Gastrocnemius medialis (tissue), 4 donors: ENCODE measurements at regions not wholly inside any gene's neighbourhood (a gene's known extent, or its start where the extent isn't known, plus 50 kb on each side); places are given as distances from the start of the nearest gene placed in this dataset.
"Not testable (repeated sequence)": the region's sequence is repeated elsewhere in the genome, so short reads cannot be mapped to it uniquely, and the experiment has no call there.

Source experiments
- ATAC-seq, 2 donors: fragments of 150-250 bp; one replicate each; pipeline ENCODE4 v1.9.1; 2016
- DNase-seq, 2 donors: peaks; one replicate each; pipeline ENCODE4 v3.0.0-alpha.2; 2019
- H3K27ac ChIP-seq, 4 donors: fragments of 200-600 bp; sonication (generic); 1 replicate in 1 of 4; 2 replicates in 3 of 4; pipeline ENCODE4 v1.5.1; 2016 to 2018; ENCODE audit warnings: mild to moderate bottlenecking in 2 of 4, moderate library complexity in 1 of 4
- H3K27me3 ChIP-seq, 3 donors: fragments of 200-600 bp; sonication (generic) in 2 of 3; 1 replicate in 1 of 3; 2 replicates in 2 of 3; pipeline versions ENCODE4 v1.5.1 to v1.6.0; 2016 to 2019; ENCODE audit warnings: mild to moderate bottlenecking in 1 of 3, moderate library complexity in 1 of 3
- H3K36me3 ChIP-seq, 2 donors: fragments of 200-600 bp; sonication (generic) in 1 of 2; one replicate each; pipeline ENCODE4 v1.5.1; 2017 to 2018
- H3K4me1 ChIP-seq, 2 donors: fragments of 200-600 bp; sonication (generic) in 1 of 2; one replicate each; pipeline ENCODE4 v1.5.1; 2016 to 2017; ENCODE audit warnings: mild to moderate bottlenecking in 2 of 2
- H3K4me3 ChIP-seq, 4 donors: fragments of 200-600 bp; sonication (generic) in 3 of 4; 1 replicate in 1 of 4; 2 replicates in 3 of 4; pipeline ENCODE4 v1.5.1; 2016 to 2019; ENCODE audit warnings: mild to moderate bottlenecking in 2 of 4
- H3K9me3 ChIP-seq, 3 donors: fragments of 200-600 bp; sonication (generic) in 2 of 3; 1 replicate in 1 of 3; 2 replicates in 2 of 3; pipeline ENCODE4 v1.5.1; 2016 to 2019
- POLR2A ChIP-seq, 2 donors: fragments of 450-650 bp; IDR thresholded peaks; one replicate each; pipeline ENCODE4 v1.6.1; 2017; ENCODE audit warnings: antibody characterized with exemption in 2 of 2, mild to moderate bottlenecking in 2 of 2, moderate library complexity in 2 of 2
- in situ Hi-C, 4 donors: fragments of 200-750 bp; cut with MboI; loops; one replicate each; pipeline versions ENCODE4 v1.15.0 to v1.8.0; 2017; ENCODE audit warnings: low sequenced_read_pairs in 4 of 4
- intact Hi-C: fragments of 100-400 bp; cut with DNase I; formaldehyde crosslinking; loops from one replicate; pipeline ENCODE4 v1.15.1; 2023; ENCODE audit warnings: low total_unique reads
- TF ChIP-seq, protein P1 (sequence below), 5 experiments: fragments of 450-650 bp in 3 of 5; fragments of 200-600 bp in 2 of 5; sonication (generic) in 2 of 5; IDR thresholded peaks in 4 of 5; conservative IDR thresholded peaks in 1 of 5; 1 replicate in 4 of 5; 2 replicates in 1 of 5; pipeline ENCODE4 v1.5.1; 2016 to 2019; ENCODE audit warnings: antibody characterized with exemption in 5 of 5, mild to moderate bottlenecking in 3 of 5, moderate library complexity in 3 of 5

DNA sequence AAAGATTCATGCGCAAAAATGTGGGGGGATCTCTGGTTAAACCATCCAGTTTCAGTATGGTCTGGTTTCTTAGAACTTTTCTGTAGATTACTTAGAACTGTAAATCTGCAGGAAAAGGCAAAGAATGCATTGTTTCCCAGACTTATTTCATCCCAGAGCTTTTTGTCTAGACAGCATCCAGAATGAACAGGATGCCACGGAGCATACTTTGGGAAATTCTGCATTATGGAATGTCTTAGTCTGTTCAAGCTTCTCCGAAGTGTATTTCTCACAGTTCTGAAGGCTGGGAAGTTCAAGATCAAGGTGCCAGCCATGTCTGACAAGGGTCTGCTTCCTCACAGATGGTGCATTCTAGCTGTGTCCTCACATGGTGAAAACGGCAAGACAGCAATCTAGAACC lies 136.3 kb downstream of the INHBA start:
- Histone ChIP-seq H3K9me3 (no peaks in the 10 kb centered on the region), H3K27ac (no peak overlapping the region), H3K4me1 (no peaks in the 10 kb centered on the region), H3K4me3 (no peak overlapping the region), H3K36me3 (no peaks in the 10 kb centered on the region), H3K27me3 (no peaks in the 10 kb centered on the region)
- ATAC-seq (no peak), DNase-seq (no peak)
- intact Hi-C loops (no loop called here), in situ Hi-C loops (no loop called here)
- TF ChIP-seq POLR2A (IDR thresholded peaks at IDR 0.05), result no peak
- TF ChIP-seq, protein P1, sequence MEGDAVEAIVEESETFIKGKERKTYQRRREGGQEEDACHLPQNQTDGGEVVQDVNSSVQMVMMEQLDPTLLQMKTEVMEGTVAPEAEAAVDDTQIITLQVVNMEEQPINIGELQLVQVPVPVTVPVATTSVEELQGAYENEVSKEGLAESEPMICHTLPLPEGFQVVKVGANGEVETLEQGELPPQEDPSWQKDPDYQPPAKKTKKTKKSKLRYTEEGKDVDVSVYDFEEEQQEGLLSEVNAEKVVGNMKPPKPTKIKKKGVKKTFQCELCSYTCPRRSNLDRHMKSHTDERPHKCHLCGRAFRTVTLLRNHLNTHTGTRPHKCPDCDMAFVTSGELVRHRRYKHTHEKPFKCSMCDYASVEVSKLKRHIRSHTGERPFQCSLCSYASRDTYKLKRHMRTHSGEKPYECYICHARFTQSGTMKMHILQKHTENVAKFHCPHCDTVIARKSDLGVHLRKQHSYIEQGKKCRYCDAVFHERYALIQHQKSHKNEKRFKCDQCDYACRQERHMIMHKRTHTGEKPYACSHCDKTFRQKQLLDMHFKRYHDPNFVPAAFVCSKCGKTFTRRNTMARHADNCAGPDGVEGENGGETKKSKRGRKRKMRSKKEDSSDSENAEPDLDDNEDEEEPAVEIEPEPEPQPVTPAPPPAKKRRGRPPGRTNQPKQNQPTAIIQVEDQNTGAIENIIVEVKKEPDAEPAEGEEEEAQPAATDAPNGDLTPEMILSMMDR (IDR thresholded peaks at IDR 0.05 in 4 of 5, conservative IDR thresholded peaks at IDR 0.05 in 1 of 5), result no peak

DNA sequence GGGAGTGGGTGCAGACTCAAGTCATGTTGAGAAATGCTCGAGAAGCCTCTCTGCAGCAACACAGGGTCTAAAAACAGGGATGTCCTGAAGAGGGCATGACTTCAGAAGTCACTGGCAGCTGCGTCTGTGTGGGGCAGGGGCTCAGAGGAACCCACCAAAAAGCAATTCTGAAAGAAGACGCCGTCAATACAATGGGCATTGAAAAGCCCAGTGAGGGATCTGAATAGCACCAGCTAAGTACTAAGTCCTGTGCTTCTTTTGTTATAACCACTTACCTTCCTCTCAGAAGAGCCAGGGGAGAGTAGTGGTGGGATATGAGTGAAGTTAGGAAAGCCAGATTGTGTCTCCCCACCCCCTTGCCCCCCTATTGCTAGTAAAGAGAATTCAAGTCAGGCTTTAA lies 137.2 kb downstream of the INHBA start:
- DNase-seq, result no peak

DNA sequence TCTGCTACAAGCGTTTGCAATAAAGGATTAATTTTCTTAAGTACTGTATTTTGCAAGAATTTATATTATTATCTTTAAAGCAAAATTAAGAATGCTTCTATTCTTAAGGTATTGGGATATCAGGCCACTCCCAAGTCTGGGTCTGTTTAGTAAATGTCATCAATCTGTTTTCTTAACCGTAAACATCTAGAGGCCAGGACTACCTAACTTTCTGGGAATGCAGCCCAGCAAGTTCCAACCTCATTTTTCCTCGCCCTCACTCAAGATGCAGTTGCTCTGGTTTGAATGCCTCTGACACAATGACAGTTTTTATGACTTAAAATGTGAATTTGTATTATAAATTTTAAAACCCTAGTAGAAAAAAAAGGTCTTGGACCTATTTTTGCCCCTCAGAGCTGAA lies 143.5 kb downstream of the INHBA start:
- TF ChIP-seq POLR2A (IDR thresholded peaks at IDR 0.05), result no peak
- TF ChIP-seq, protein P1 (IDR thresholded peaks at IDR 0.05 in 4 of 5, conservative IDR thresholded peaks at IDR 0.05 in 1 of 5), result no peak
- Histone ChIP-seq H3K4me1 (no peaks in the 10 kb centered on the region), H3K4me3 (no peak overlapping the region), H3K36me3 (no peaks in the 10 kb centered on the region), H3K27ac (no peak overlapping the region), H3K27me3 (no peaks in the 10 kb centered on the region), H3K9me3 (no peaks in the 10 kb centered on the region)
- ATAC-seq (no peak), DNase-seq (no peak)
- in situ Hi-C loops (no loop called here), intact Hi-C loops (no loop called here)

More for the DNA sequence above, 137.2 kb downstream of the INHBA start:
- Histone ChIP-seq H3K27ac (no peak overlapping the region), H3K27me3 (no peaks in the 10 kb centered on the region), H3K9me3 (no peaks in the 10 kb centered on the region), H3K36me3 (no peaks in the 10 kb centered on the region), H3K4me1 (no peaks in the 10 kb centered on the region), H3K4me3 (no peak overlapping the region)
- ATAC-seq, result no peak
- intact Hi-C loops (no loop called here), in situ Hi-C loops (no loop called here)
- no peak for TF ChIP-seq POLR2A (IDR thresholded peaks at IDR 0.05)
- TF ChIP-seq, protein P1 (IDR thresholded peaks at IDR 0.05 in 4 of 5, conservative IDR thresholded peaks at IDR 0.05 in 1 of 5), result no peak

DNA sequence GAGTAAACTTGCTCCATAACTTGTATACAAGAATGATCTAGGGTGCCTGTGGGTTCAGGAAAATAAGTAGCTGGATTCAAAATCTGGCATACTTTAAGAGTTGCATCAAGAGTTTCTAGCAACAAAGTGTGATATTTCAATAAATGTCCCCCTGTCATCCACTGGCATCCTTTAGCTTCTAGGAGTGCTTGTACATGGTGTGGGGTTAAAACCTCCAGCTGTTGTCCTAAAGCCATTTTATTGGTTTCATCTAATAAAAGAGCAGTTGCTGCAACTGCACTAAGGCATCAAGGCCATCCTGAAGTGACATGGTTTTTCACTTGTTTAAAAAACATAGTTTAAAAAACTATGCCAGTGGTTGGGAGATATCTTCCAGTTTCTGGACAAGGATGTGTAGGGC lies 148.4 kb downstream of the INHBA start:
- in situ Hi-C loops, result no loop called here

DNA sequence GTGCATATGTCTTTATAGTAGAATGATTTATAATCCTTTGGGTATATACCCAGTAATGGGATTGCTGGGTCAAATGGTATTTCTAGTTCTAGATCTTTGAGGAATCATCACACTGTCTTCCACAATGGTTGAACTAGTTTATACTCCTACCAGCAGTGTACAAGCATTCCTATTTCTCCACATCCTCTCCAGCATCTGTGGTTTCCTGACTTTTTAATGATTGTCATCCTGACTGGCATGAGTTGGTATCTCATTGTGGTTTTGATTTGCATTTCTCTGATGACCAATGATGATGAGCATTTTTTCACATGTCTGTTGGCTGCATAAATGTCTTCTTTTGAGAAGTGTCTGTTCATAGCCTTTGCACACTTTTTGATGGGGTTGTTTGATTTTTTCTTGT lies 152.8 kb downstream of the INHBA start:
- H3K27ac ChIP-seq, H3K27me3 ChIP-seq, in situ Hi-C loops, DNase-seq, H3K9me3 ChIP-seq, H3K36me3 ChIP-seq, intact Hi-C loops, ATAC-seq, H3K4me1 ChIP-seq, H3K4me3 ChIP-seq: not testable (repeated sequence)

More for the DNA sequence above, 148.4 kb downstream of the INHBA start:
- Histone ChIP-seq H3K27me3 (no peaks in the 10 kb centered on the region), H3K27ac (no peak overlapping the region), H3K36me3 (no peaks in the 10 kb centered on the region), H3K4me1 (no peaks in the 10 kb centered on the region), H3K9me3 (no peaks in the 10 kb centered on the region), H3K4me3 (no peak overlapping the region)
- intact Hi-C loops, result no loop called here
- ATAC-seq (no peak), DNase-seq (no peak)
- TF ChIP-seq POLR2A (IDR thresholded peaks at IDR 0.05), result no peak
- TF ChIP-seq, protein P1 (IDR thresholded peaks at IDR 0.05 in 4 of 5, conservative IDR thresholded peaks at IDR 0.05 in 1 of 5), result no peak
